ENCODE measurements at regions not wholly inside any gene's neighbourhood (a gene's known extent, or its start where the extent isn't known, plus 50 kb on each side); places are given as distances from the start of the nearest gene placed in this dataset.

- H2BK15ac ChIP-seq (replicated peaks; ENCODE audit: low read depth): no peak overlapping the region
- DNase-seq: no peak
- no peak overlapping the region for H3K9ac ChIP-seq (ENCODE audit: low read length)
- H4K5ac ChIP-seq (ENCODE audit: low read length): no peak overlapping the region
- H3K4me3 ChIP-seq (ENCODE audit: low read length): no peak overlapping the region
- no peaks in the 10 kb centered on the region for H3K36me3 ChIP-seq (ENCODE audit: control insufficient read depth, insufficient read depth, low read length)
- no peak overlapping the region for H2BK120ac ChIP-seq (ENCODE audit: low read depth, low read length)
- no peak overlapping the region for H3K23ac ChIP-seq (ENCODE audit: low read length)
- H3K4me2 ChIP-seq (ENCODE audit: low read length): no peak overlapping the region
- H3K79me2 ChIP-seq (ENCODE audit: control insufficient read depth, insufficient read depth, low read length): no peaks in the 10 kb centered on the region
- H3K27me3 ChIP-seq (ENCODE audit: insufficient read depth, low read length, poor library complexity): no peaks in the 10 kb centered on the region
- no CpG with 5 or more reads among the region's 6 CpGs for WGBS (ENCODE audit: extremely low coverage, insufficient coverage, low lambda C conversion rate)
- H3K18ac ChIP-seq (ENCODE audit: low read length): no peak overlapping the region
- H3K27ac ChIP-seq (ENCODE audit: low read depth, low read length): no peak overlapping the region
- H2BK5ac ChIP-seq (ENCODE audit: low read length): no peak overlapping the region
- H2AK5ac ChIP-seq (ENCODE audit: low read length): no peak overlapping the region
- no peaks in the 10 kb centered on the region for H3K79me1 ChIP-seq (ENCODE audit: low read length)
- no peaks in the 10 kb centered on the region for H3K4me1 ChIP-seq (ENCODE audit: control insufficient read depth, low read depth, low read length)
- no peak overlapping the region for H3K4ac ChIP-seq (ENCODE audit: low read depth, low read length)
- H3K56ac ChIP-seq (ENCODE audit: low read length): no peak overlapping the region
- no peak overlapping the region for H4K8ac ChIP-seq (ENCODE audit: low read depth, low read length)
Measured at GRCh38 chr9:2257248-2257929, 242.2 kb downstream of the SMARCA2 start.

GRCh38 chr9:2260417-2261306, 245.5 kb downstream of the SMARCA2 start:
- Histone ChIP-seq H2AK5ac (ENCODE audit: low read length) (no peak overlapping the region), H3K4ac (ENCODE audit: low read depth, low read length) (no peak overlapping the region), H3K9ac (ENCODE audit: low read length) (no peak overlapping the region), H3K27ac (ENCODE audit: low read depth, low read length) (no peak overlapping the region), H3K27me3 (ENCODE audit: insufficient read depth, low read length, poor library complexity) (no peaks in the 10 kb centered on the region), H3K79me1 (ENCODE audit: low read length) (no peaks in the 10 kb centered on the region), H3K36me3 (ENCODE audit: control insufficient read depth, insufficient read depth, low read length) (no peaks in the 10 kb centered on the region), H3K4me1 (ENCODE audit: control insufficient read depth, low read depth, low read length) (no peaks in the 10 kb centered on the region), H4K8ac (ENCODE audit: low read depth, low read length) (no peak overlapping the region), H3K18ac (ENCODE audit: low read length) (no peak overlapping the region), H3K4me3 (ENCODE audit: low read length) (no peak overlapping the region), H3K23ac (ENCODE audit: low read length) (no peak overlapping the region), H3K56ac (ENCODE audit: low read length) (no peak overlapping the region), H3K4me2 (ENCODE audit: low read length) (no peak overlapping the region), H3K79me2 (ENCODE audit: control insufficient read depth, insufficient read depth, low read length) (no peaks in the 10 kb centered on the region), H2BK5ac (ENCODE audit: low read length) (no peak overlapping the region), H2BK15ac (replicated peaks; ENCODE audit: low read depth) (no peak overlapping the region), H2BK120ac (ENCODE audit: low read depth, low read length) (no peak overlapping the region), H4K5ac (ENCODE audit: low read length) (no peak overlapping the region)
- no CpG with 5 or more reads among the region's 3 CpGs for WGBS (ENCODE audit: extremely low coverage, insufficient coverage, low lambda C conversion rate)
- no peak for DNase-seq

- Histone ChIP-seq H2AK5ac (ENCODE audit: low read length) (no peak overlapping the region), H3K4me1 (ENCODE audit: control insufficient read depth, low read depth, low read length) (no peaks in the 10 kb centered on the region), H3K27ac (ENCODE audit: low read depth, low read length) (no peak overlapping the region), H3K56ac (ENCODE audit: low read length) (no peak overlapping the region), H2BK15ac (replicated peaks; ENCODE audit: low read depth) (no peak overlapping the region), H2BK120ac (ENCODE audit: low read depth, low read length) (no peak overlapping the region), H3K79me2 (ENCODE audit: control insufficient read depth, insufficient read depth, low read length) (no peaks in the 10 kb centered on the region), H3K18ac (ENCODE audit: low read length) (no peak overlapping the region), H3K4me3 (ENCODE audit: low read length) (no peak overlapping the region), H3K79me1 (ENCODE audit: low read length) (no peaks in the 10 kb centered on the region), H3K4ac (ENCODE audit: low read depth, low read length) (no peak overlapping the region), H2BK5ac (ENCODE audit: low read length) (no peak overlapping the region), H3K9ac (ENCODE audit: low read length) (no peak overlapping the region), H3K23ac (ENCODE audit: low read length) (no peak overlapping the region), H3K4me2 (ENCODE audit: low read length) (no peak overlapping the region), H3K36me3 (ENCODE audit: control insufficient read depth, insufficient read depth, low read length) (no peaks in the 10 kb centered on the region), H3K27me3 (ENCODE audit: insufficient read depth, low read length, poor library complexity) (no peaks in the 10 kb centered on the region), H4K8ac (ENCODE audit: low read depth, low read length) (no peak overlapping the region), H4K5ac (ENCODE audit: low read length) (no peak overlapping the region)
- DNase-seq: no peak
- no CpG with 5 or more reads among the region's 4 CpGs for WGBS (ENCODE audit: extremely low coverage, insufficient coverage, low lambda C conversion rate)
Measured at GRCh38 chr9:2261421-2262103, 246.4 kb downstream of the SMARCA2 start.

- Histone ChIP-seq H3K4me3 (ENCODE audit: low read length) (no peak overlapping the region), H3K18ac (ENCODE audit: low read length) (no peak overlapping the region), H3K56ac (ENCODE audit: low read length) (no peak overlapping the region), H2AK5ac (ENCODE audit: low read length) (no peak overlapping the region), H3K79me1 (ENCODE audit: low read length) (no peaks in the 10 kb centered on the region), H4K8ac (ENCODE audit: low read depth, low read length) (no peak overlapping the region), H2BK5ac (ENCODE audit: low read length) (no peak overlapping the region), H2BK15ac (replicated peaks; ENCODE audit: low read depth) (no peak overlapping the region), H3K4me1 (ENCODE audit: control insufficient read depth, low read depth, low read length) (no peaks in the 10 kb centered on the region), H3K4ac (ENCODE audit: low read depth, low read length) (no peak overlapping the region), H3K23ac (ENCODE audit: low read length) (no peak overlapping the region), H2BK120ac (ENCODE audit: low read depth, low read length) (no peak overlapping the region), H3K27ac (ENCODE audit: low read depth, low read length) (no peak overlapping the region), H3K27me3 (ENCODE audit: insufficient read depth, low read length, poor library complexity) (no peaks in the 10 kb centered on the region), H3K4me2 (ENCODE audit: low read length) (no peak overlapping the region), H3K79me2 (ENCODE audit: control insufficient read depth, insufficient read depth, low read length) (no peaks in the 10 kb centered on the region), H3K9ac (ENCODE audit: low read length) (no peak overlapping the region), H4K5ac (ENCODE audit: low read length) (no peak overlapping the region), H3K36me3 (ENCODE audit: control insufficient read depth, insufficient read depth, low read length) (no peaks in the 10 kb centered on the region)
- no peak for DNase-seq
- no CpG with 5 or more reads among the region's 4 CpGs for WGBS (ENCODE audit: extremely low coverage, insufficient coverage, low lambda C conversion rate)
Measured at GRCh38 chr9:2262386-2263071, 247.4 kb downstream of the SMARCA2 start.

- H3K79me1 ChIP-seq (ENCODE audit: low read length): no peaks in the 10 kb centered on the region
- H3K27me3 ChIP-seq (ENCODE audit: insufficient read depth, low read length, poor library complexity): no peaks in the 10 kb centered on the region
- no CpG with 5 or more reads among the region's 1 CpG for WGBS (ENCODE audit: extremely low coverage, insufficient coverage, low lambda C conversion rate)
- no peaks in the 10 kb centered on the region for H3K79me2 ChIP-seq (ENCODE audit: control insufficient read depth, insufficient read depth, low read length)
- H2BK5ac ChIP-seq (ENCODE audit: low read length): no peak overlapping the region
- H3K27ac ChIP-seq (ENCODE audit: low read depth, low read length): no peak overlapping the region
- H3K23ac ChIP-seq (ENCODE audit: low read length): no peak overlapping the region
- no peak overlapping the region for H2BK120ac ChIP-seq (ENCODE audit: low read depth, low read length)
- H4K8ac ChIP-seq (ENCODE audit: low read depth, low read length): no peak overlapping the region
- no peak overlapping the region for H3K56ac ChIP-seq (ENCODE audit: low read length)
- no peak overlapping the region for H3K9ac ChIP-seq (ENCODE audit: low read length)
- no peak for DNase-seq
- no peak overlapping the region for H3K4ac ChIP-seq (ENCODE audit: low read depth, low read length)
- no peaks in the 10 kb centered on the region for H3K36me3 ChIP-seq (ENCODE audit: control insufficient read depth, insufficient read depth, low read length)
- H2AK5ac ChIP-seq (ENCODE audit: low read length): no peak overlapping the region
- no peak overlapping the region for H3K4me3 ChIP-seq (ENCODE audit: low read length)
- no peak overlapping the region for H3K4me2 ChIP-seq (ENCODE audit: low read length)
- no peaks in the 10 kb centered on the region for H3K4me1 ChIP-seq (ENCODE audit: control insufficient read depth, low read depth, low read length)
- H3K18ac ChIP-seq (ENCODE audit: low read length): no peak overlapping the region
- no peak overlapping the region for H2BK15ac ChIP-seq (replicated peaks; ENCODE audit: low read depth)
- no peak overlapping the region for H4K5ac ChIP-seq (ENCODE audit: low read length)
Measured at GRCh38 chr9:2263111-2263510, 248.0 kb downstream of the SMARCA2 start.
